ENCODE measurements at regions not wholly inside any gene's neighbourhood (a gene's known extent, or its start where the extent isn't known, plus 50 kb on each side); places are given as distances from the start of the nearest gene placed in this dataset.

GRCh38 chr1:218694636-218695035, 349.5 kb downstream of the TGFB2 start:
- Mint-ChIP-seq H3K27me3 (no peaks in the 10 kb centered on the region), H3K4me3 (no peak overlapping the region), H3K9me3 (no peaks in the 10 kb centered on the region), H3K36me3 (no peaks in the 10 kb centered on the region), H3K4me1 (ENCODE audit: unreplicated experiment) (no peaks in the 10 kb centered on the region), H3K27ac (no peak overlapping the region)
- no peak for TF ChIP-seq CTCF (conservative IDR thresholded peaks at IDR 0.05)
- no peak for DNase-seq (ENCODE audit: extremely low spot score, unreplicated experiment)

GRCh38 chr1:218695525-218695924, 350.4 kb downstream of the TGFB2 start:
- no peaks in the 10 kb centered on the region for H3K9me3 Mint-ChIP-seq
- no peak overlapping the region for H3K4me3 Mint-ChIP-seq
- DNase-seq (ENCODE audit: extremely low spot score, unreplicated experiment), result no peak
- no peak for TF ChIP-seq CTCF (conservative IDR thresholded peaks at IDR 0.05)
- H3K27ac Mint-ChIP-seq, result no peak overlapping the region
- no peaks in the 10 kb centered on the region for H3K36me3 Mint-ChIP-seq
- H3K4me1 Mint-ChIP-seq (ENCODE audit: unreplicated experiment), result no peaks in the 10 kb centered on the region
- H3K27me3 Mint-ChIP-seq, result no peaks in the 10 kb centered on the region

- Mint-ChIP-seq H3K27me3 (peaks cover 3% of the 10 kb centered on the region), H3K4me1 (ENCODE audit: unreplicated experiment) (peaks cover 2% of the 10 kb centered on the region), H3K9me3 (peaks cover 4% of the 10 kb centered on the region)
Measured at GRCh38 chr1:218698141-218698540, 353.0 kb downstream of the TGFB2 start.

GRCh38 chr1:218699421-218699820, 354.3 kb downstream of the TGFB2 start:
- no peak overlapping the region for H3K27ac Mint-ChIP-seq
- H3K9me3 Mint-ChIP-seq, result peaks cover 4% of the 10 kb centered on the region
- H3K36me3 Mint-ChIP-seq, result no peaks in the 10 kb centered on the region
- H3K4me3 Mint-ChIP-seq, result no peak overlapping the region
- H3K27me3 Mint-ChIP-seq, result peaks cover 3% of the 10 kb centered on the region
- DNase-seq (ENCODE audit: extremely low spot score, unreplicated experiment), result no peak
- peaks cover 4% of the 10 kb centered on the region for H3K4me1 Mint-ChIP-seq (ENCODE audit: unreplicated experiment)
- TF ChIP-seq CTCF (conservative IDR thresholded peaks at IDR 0.05), result no peak

More at GRCh38 chr1:218698141-218698540, 353.0 kb downstream of the TGFB2 start:
- no peak overlapping the region for H3K27ac Mint-ChIP-seq
- DNase-seq (ENCODE audit: extremely low spot score, unreplicated experiment), result no peak
- no peaks in the 10 kb centered on the region for H3K36me3 Mint-ChIP-seq
- TF ChIP-seq CTCF (conservative IDR thresholded peaks at IDR 0.05), result no peak
- H3K4me3 Mint-ChIP-seq, result no peak overlapping the region

GRCh38 chr1:218699865-218700264, 354.7 kb downstream of the TGFB2 start:
- Mint-ChIP-seq H3K27me3 (peaks cover 3% of the 10 kb centered on the region), H3K4me1 (ENCODE audit: unreplicated experiment) (peaks cover 4% of the 10 kb centered on the region), H3K9me3 (peaks cover 4% of the 10 kb centered on the region), H3K4me3 (no peak overlapping the region), H3K27ac (no peak overlapping the region), H3K36me3 (no peaks in the 10 kb centered on the region)
- no peak for TF ChIP-seq CTCF (conservative IDR thresholded peaks at IDR 0.05)
- no peak for DNase-seq (ENCODE audit: extremely low spot score, unreplicated experiment)

- H3K9me3 Mint-ChIP-seq, result peaks cover 4% of the 10 kb centered on the region
- peaks cover 3% of the 10 kb centered on the region for H3K27me3 Mint-ChIP-seq
- peaks cover 4% of the 10 kb centered on the region for H3K4me1 Mint-ChIP-seq (ENCODE audit: unreplicated experiment)
- no peak for DNase-seq (ENCODE audit: extremely low spot score, unreplicated experiment)
- no peaks in the 10 kb centered on the region for H3K36me3 Mint-ChIP-seq
- no peak overlapping the region for H3K4me3 Mint-ChIP-seq
- no peak overlapping the region for H3K27ac Mint-ChIP-seq
- no peak for TF ChIP-seq CTCF (conservative IDR thresholded peaks at IDR 0.05)
Measured at GRCh38 chr1:218700666-218701065, 355.5 kb downstream of the TGFB2 start.
